GM23248 (cell line): ENCODE measurements at regions not wholly inside any gene's neighbourhood (a gene's known extent, or its start where the extent isn't known, plus 50 kb on each side); places are given as distances from the start of the nearest gene placed in this dataset.

ENCODE experiments used
- EZH2 ChIP-seq: fragments of 200-600 bp; sonication (generic); IDR thresholded peaks from 2 replicates; pipeline ENCODE4 v1.6.1; 2018; ENCODE audit warnings: antibody characterized with exemption, mild to moderate bottlenecking; ENCODE audit not compliant: insufficient read depth, poor library complexity, severe bottlenecking
- EZH2phosphoT487 ChIP-seq: fragments of 200-600 bp; sonication (generic); IDR thresholded peaks from 2 replicates; pipeline ENCODE4 v1.6.1; 2018; ENCODE audit warnings: antibody characterized with exemption, moderate library complexity, mild to moderate bottlenecking, low read depth; ENCODE audit not compliant: insufficient read depth

GRCh38 chr3:99023590-99024192 lies 122.2 kb upstream of the DCBLD2 start:
- TF ChIP-seq EZH2phosphoT487 (no peak), EZH2 (no peak)
